Neural cell (in vitro differentiated cells): ENCODE measurements at regions not wholly inside any gene's neighbourhood (a gene's known extent, or its start where the extent isn't known, plus 50 kb on each side); places are given as distances from the start of the nearest gene placed in this dataset.
A peak's percentile ranks its signal among the peaks of the same experiment; 100 is the strongest.

Source experiments
- H2AFZ ChIP-seq: fragments of 200-600, 300-800 bp; sonication (generic), shearing (Covaris generic); 2 replicates; pipeline ENCODE4 v1.6.0; 2014; ENCODE audit warnings: low read depth, mild to moderate bottlenecking, antibody characterized with exemption, low read length, moderate library complexity
- H3F3A ChIP-seq: fragments of 200-600 bp; shearing (Covaris generic); 2 replicates; pipeline ENCODE4 v1.6.1; 2016; ENCODE audit warnings: mild to moderate bottlenecking, moderate library complexity, mixed read lengths, antibody characterized with exemption, low read length; ENCODE audit not compliant: insufficient read depth, poor library complexity, severe bottlenecking
- H3K27ac ChIP-seq: fragments of 200-600, 300-800 bp; sonication (generic), shearing (Covaris generic); 2 replicates; pipeline ENCODE4 v1.5.1; 2014; ENCODE audit warnings: mild to moderate bottlenecking, low read length, moderate library complexity
- H3K27me3 ChIP-seq: fragments of 300-800, 200-600 bp; sonication (generic), shearing (Covaris generic); 2 replicates; pipeline ENCODE4 v1.6.0; 2014; ENCODE audit warnings: mild to moderate bottlenecking, low read depth, low read length, moderate library complexity; ENCODE audit not compliant: insufficient read depth
- H3K36me3 ChIP-seq: fragments of 300-800, 200-600 bp; sonication (generic), shearing (Covaris generic); 2 replicates; pipeline ENCODE4 v1.5.1; 2014; ENCODE audit warnings: mild to moderate bottlenecking, antibody characterized with exemption, low read length, moderate library complexity; ENCODE audit not compliant: insufficient read depth
- H3K4me2 ChIP-seq: fragments of 300-800, 200-600 bp; sonication (generic), shearing (Covaris generic); 2 replicates; pipeline ENCODE4 v1.6.0; 2014; ENCODE audit warnings: mild to moderate bottlenecking, low read length
- H3K4me3 ChIP-seq: fragments of 300-800, 200-600 bp; sonication (generic), shearing (Covaris generic); 2 replicates; pipeline ENCODE4 v1.5.1; 2014; ENCODE audit warnings: mild to moderate bottlenecking, low read length, moderate library complexity
- H3K79me2 ChIP-seq: fragments of 200-600 bp; shearing (Covaris generic); replicated peaks from 2 replicates; pipeline ENCODE4 v1.6.0; 2014; ENCODE audit warnings: mild to moderate bottlenecking, low read length, moderate library complexity; ENCODE audit not compliant: insufficient read depth
- H3K9ac ChIP-seq: fragments of 300-800, 200-600 bp; sonication (generic), shearing (Covaris generic); 2 replicates; pipeline ENCODE4 v1.6.1; 2016; ENCODE audit warnings: mild to moderate bottlenecking, low read length, mixed read lengths
- H3K9me2 ChIP-seq: fragments of 200-600 bp; shearing (Covaris generic); 2 replicates; pipeline ENCODE4 v1.6.1; 2016; ENCODE audit warnings: mild to moderate bottlenecking, low read length, mixed read lengths; ENCODE audit not compliant: insufficient read depth
- H3K9me3 ChIP-seq: fragments of 200-600, 300-800 bp; sonication (generic), shearing (Covaris generic); 2 replicates; pipeline ENCODE4 v1.6.1; 2016; ENCODE audit warnings: mild to moderate bottlenecking, mixed run types, low read length, moderate library complexity, mixed read lengths
- H4K20me1 ChIP-seq: fragments of 200-600 bp; shearing (Covaris generic); 2 replicates; pipeline ENCODE4 v1.6.1; 2016; ENCODE audit warnings: mild to moderate bottlenecking, mixed run types; ENCODE audit not compliant: insufficient read depth
- CTCF ChIP-seq: fragments of 450-650 bp; IDR thresholded peaks from 2 replicates; pipeline ENCODE4 v1.5.1; 2014; ENCODE audit warnings: antibody characterized with exemption, mild to moderate bottlenecking, moderate library complexity; ENCODE audit not compliant: poor library complexity, severe bottlenecking
- EP300 ChIP-seq: fragments of 450-650 bp; conservative IDR thresholded peaks from 2 replicates; pipeline ENCODE4 v1.6.1; 2014; ENCODE audit warnings: antibody characterized with exemption, mild to moderate bottlenecking, moderate library complexity; ENCODE audit not compliant: poor library complexity, severe bottlenecking
- EZH2 ChIP-seq: fragments of 200-600, 300-800 bp; shearing (Covaris generic), sonication (generic); IDR thresholded peaks from 2 replicates; pipeline ENCODE4 v1.6.1; 2014; ENCODE audit warnings: antibody characterized with exemption, low read length, borderline replicate concordance, mild to moderate bottlenecking; ENCODE audit not compliant: insufficient read depth, poor library complexity, severe bottlenecking
- MXI1 ChIP-seq: fragments of 450-650 bp; conservative IDR thresholded peaks from 2 replicates; pipeline ENCODE4 v1.6.1; 2014; ENCODE audit warnings: antibody characterized with exemption, mild to moderate bottlenecking; ENCODE audit not compliant: poor library complexity, severe bottlenecking
- POLR2AphosphoS5 ChIP-seq: IDR thresholded peaks from 2 replicates; pipeline ENCODE4 v1.6.1; 2012
- RAD21 ChIP-seq: fragments of 450-650 bp; conservative IDR thresholded peaks from 2 replicates; pipeline ENCODE4 v1.6.1; 2014; ENCODE audit warnings: antibody characterized with exemption, mild to moderate bottlenecking, moderate library complexity
- SMC3 ChIP-seq: fragments of 450-650 bp; conservative IDR thresholded peaks from 2 replicates; pipeline ENCODE4 v1.6.1; 2014; ENCODE audit warnings: antibody characterized with exemption, mild to moderate bottlenecking, moderate library complexity; ENCODE audit not compliant: poor library complexity
- TAF1 ChIP-seq: IDR thresholded peaks from 2 replicates; pipeline ENCODE4 v1.6.1; 2012; ENCODE audit warnings: low read depth
- TF ChIP-seq, protein P1 (sequence below): IDR thresholded peaks from 2 replicates; pipeline ENCODE4 v1.6.1; 2012; ENCODE audit warnings: borderline replicate concordance

DNA sequence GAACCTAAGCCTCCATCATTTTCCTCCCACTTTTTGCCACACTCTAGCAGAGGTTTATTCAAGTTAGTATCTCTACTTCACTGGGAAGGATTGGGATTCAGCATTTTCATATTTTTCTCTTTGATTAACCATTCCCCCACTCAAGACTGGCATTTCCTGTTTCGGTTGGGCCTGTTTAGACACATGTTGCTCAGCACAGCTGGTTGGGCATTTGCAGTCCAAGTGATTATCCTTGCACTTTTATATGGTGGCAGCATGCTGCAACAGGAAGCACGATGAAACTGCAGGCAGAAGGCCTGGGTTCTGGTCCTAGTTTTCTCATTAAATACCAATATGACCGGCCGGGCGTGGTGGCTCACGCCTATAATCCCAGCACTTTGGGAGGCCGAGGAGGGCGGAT lies 182.9 kb upstream of the GRIN2B start:
- H2AFZ ChIP-seq, result no peak overlapping the region
- no peaks in the 10 kb centered on the region for H3K27me3 ChIP-seq
- H4K20me1 ChIP-seq, result no peaks in the 10 kb centered on the region

DNA sequence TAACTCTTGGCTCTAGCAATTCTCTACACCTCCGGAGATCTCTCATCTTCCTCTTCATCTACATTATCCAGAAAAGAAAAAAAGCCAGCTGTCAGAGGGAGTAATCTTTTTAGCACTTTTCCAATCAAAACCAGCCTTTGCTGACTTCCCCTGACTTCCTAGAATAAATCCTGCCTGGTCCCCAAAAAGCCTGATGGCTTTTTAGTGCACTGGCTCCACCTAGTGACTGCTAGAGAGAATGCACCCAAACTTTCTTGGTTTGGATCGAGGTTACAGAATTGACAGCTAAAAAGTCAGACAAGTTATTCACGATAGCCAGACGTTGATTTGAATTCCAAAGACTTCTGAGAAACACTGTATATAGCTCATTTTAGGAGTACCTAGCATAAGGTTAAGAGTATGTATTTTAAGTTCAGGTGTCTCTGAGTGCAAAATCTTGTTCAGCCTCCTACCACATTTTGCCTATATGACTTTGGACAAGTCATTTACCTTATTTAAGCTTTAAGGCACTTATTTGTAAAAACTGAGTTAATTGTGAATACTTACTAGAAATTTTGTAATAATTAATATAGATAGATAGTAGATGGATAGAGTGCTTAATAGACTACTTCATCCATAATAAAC lies 185.7 kb upstream of the GRIN2B start:
- Histone ChIP-seq H2AFZ (no peak overlapping the region), H3K4me3 (no peak overlapping the region), H3K9ac (no peak overlapping the region)
- peak; percentile 97 for TF ChIP-seq SMC3
- TF ChIP-seq CTCF, result peak; percentile 97
- peak; percentile 99 for TF ChIP-seq RAD21
- no peak for TF ChIP-seq EP300
- no peak for TF ChIP-seq MXI1
- TF ChIP-seq, protein P1, sequence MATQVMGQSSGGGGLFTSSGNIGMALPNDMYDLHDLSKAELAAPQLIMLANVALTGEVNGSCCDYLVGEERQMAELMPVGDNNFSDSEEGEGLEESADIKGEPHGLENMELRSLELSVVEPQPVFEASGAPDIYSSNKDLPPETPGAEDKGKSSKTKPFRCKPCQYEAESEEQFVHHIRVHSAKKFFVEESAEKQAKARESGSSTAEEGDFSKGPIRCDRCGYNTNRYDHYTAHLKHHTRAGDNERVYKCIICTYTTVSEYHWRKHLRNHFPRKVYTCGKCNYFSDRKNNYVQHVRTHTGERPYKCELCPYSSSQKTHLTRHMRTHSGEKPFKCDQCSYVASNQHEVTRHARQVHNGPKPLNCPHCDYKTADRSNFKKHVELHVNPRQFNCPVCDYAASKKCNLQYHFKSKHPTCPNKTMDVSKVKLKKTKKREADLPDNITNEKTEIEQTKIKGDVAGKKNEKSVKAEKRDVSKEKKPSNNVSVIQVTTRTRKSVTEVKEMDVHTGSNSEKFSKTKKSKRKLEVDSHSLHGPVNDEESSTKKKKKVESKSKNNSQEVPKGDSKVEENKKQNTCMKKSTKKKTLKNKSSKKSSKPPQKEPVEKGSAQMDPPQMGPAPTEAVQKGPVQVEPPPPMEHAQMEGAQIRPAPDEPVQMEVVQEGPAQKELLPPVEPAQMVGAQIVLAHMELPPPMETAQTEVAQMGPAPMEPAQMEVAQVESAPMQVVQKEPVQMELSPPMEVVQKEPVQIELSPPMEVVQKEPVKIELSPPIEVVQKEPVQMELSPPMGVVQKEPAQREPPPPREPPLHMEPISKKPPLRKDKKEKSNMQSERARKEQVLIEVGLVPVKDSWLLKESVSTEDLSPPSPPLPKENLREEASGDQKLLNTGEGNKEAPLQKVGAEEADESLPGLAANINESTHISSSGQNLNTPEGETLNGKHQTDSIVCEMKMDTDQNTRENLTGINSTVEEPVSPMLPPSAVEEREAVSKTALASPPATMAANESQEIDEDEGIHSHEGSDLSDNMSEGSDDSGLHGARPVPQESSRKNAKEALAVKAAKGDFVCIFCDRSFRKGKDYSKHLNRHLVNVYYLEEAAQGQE, result no peak
- peak; percentile 44 for TF ChIP-seq TAF1
- TF ChIP-seq EZH2, result no peak

More for the DNA sequence above, 182.9 kb upstream of the GRIN2B start:
- Histone ChIP-seq H3K9ac (no peak overlapping the region), H3K36me3 (no peaks in the 10 kb centered on the region), H3K4me3 (no peak overlapping the region), H3F3A (no peaks in the 10 kb centered on the region), H3K9me2 (no peaks in the 10 kb centered on the region), H3K4me2 (no peak overlapping the region), H3K79me2 (no peaks in the 10 kb centered on the region), H3K27ac (no peak overlapping the region), H3K9me3 (no peaks in the 10 kb centered on the region)
- no peak for TF ChIP-seq POLR2AphosphoS5
- TF ChIP-seq EP300, result no peak
- TF ChIP-seq SMC3, result no peak
- TF ChIP-seq RAD21, result no peak
- no peak for TF ChIP-seq MXI1
- TF ChIP-seq TAF1, result no peak
- no peak for TF ChIP-seq EZH2
- no peak for TF ChIP-seq CTCF
- TF ChIP-seq, protein P1, result no peak

More for the DNA sequence above, 185.7 kb upstream of the GRIN2B start:
- H3K4me2 ChIP-seq, result no peak overlapping the region
- no peaks in the 10 kb centered on the region for H3K9me3 ChIP-seq
- H3K79me2 ChIP-seq, result no peaks in the 10 kb centered on the region
- no peaks in the 10 kb centered on the region for H3K27me3 ChIP-seq
- H3K36me3 ChIP-seq, result no peaks in the 10 kb centered on the region
- no peaks in the 10 kb centered on the region for H3K9me2 ChIP-seq
- H4K20me1 ChIP-seq, result no peaks in the 10 kb centered on the region
- no peaks in the 10 kb centered on the region for H3F3A ChIP-seq
- no peak overlapping the region for H3K27ac ChIP-seq
